Uterus (tissue), 3 donors: ENCODE measurements at regions not wholly inside any gene's neighbourhood (a gene's known extent, or its start where the extent isn't known, plus 50 kb on each side); places are given as distances from the start of the nearest gene placed in this dataset.
"Not testable (repeated sequence)": the region's sequence is repeated elsewhere in the genome, so short reads cannot be mapped to it uniquely, and the experiment has no call there.

ENCODE experiments used
- DNase-seq, 2 donors: peaks; one replicate each; pipeline ENCODE4 v3.0.0-alpha.2; 2019 to 2020
- H3K27ac ChIP-seq, 2 donors: fragments of 200-600 bp; sonication (generic); 1 replicate in 1 of 2; 2 replicates in 1 of 2; pipeline ENCODE4 v1.5.1; 2016 to 2018
- H3K27me3 ChIP-seq, 2 donors: fragments of 200-600 bp; sonication (generic); one replicate each; pipeline ENCODE4 v1.5.1; 2018 to 2019; ENCODE audit warnings: control low read depth in 1 of 2
- H3K36me3 ChIP-seq, 2 donors: fragments of 200-600 bp; sonication (generic); one replicate each; pipeline ENCODE4 v1.5.1; 2019; ENCODE audit warnings: control low read depth in 1 of 2
- H3K4me1 ChIP-seq, 2 donors: fragments of 200-600 bp; sonication (generic); one replicate each; pipeline ENCODE4 v1.5.1; 2018 to 2019; ENCODE audit warnings: control low read depth in 1 of 2
- H3K4me3 ChIP-seq, 2 donors: fragments of 200-600 bp; sonication (generic); 1 replicate in 1 of 2; 2 replicates in 1 of 2; pipeline ENCODE4 v1.5.1; 2018 to 2019; ENCODE audit warnings: mild to moderate bottlenecking in 1 of 2
- H3K9me3 ChIP-seq, 2 donors: fragments of 200-600 bp; sonication (generic); one replicate each; pipeline ENCODE4 v1.5.1; 2019; ENCODE audit warnings: control low read depth in 1 of 2
- CTCF ChIP-seq, 4 experiments: fragments of 200-600 bp in 2 of 4; fragments of 450-650 bp in 2 of 4; sonication (generic) in 2 of 4; IDR thresholded peaks; one replicate each; pipeline ENCODE4 v1.5.1; 2016 to 2019; ENCODE audit warnings: antibody characterized with exemption in 4 of 4, mild to moderate bottlenecking in 2 of 4, moderate library complexity in 1 of 4
- POLR2A ChIP-seq, 2 donors: fragments of 450-650 bp; IDR thresholded peaks; one replicate each; pipeline ENCODE4 v1.6.1; 2016; ENCODE audit warnings: antibody characterized with exemption in 2 of 2, mild to moderate bottlenecking in 1 of 2, moderate library complexity in 1 of 2
- intact Hi-C: fragments of 100-400 bp; cut with DNase I; formaldehyde crosslinking; loops from one replicate; pipeline ENCODE4 v1.15.1; 2023; ENCODE audit warnings: low total_unique reads
- donor health status: DM: yes; HTN: yes; CAD: no.

- TF ChIP-seq POLR2A (IDR thresholded peaks at IDR 0.05) (no peak), CTCF (IDR thresholded peaks at IDR 0.05) (no peak)
- no peaks in the 10 kb centered on the region for H3K9me3 ChIP-seq
- H3K4me3 ChIP-seq = no peak overlapping the region
- H3K4me1 ChIP-seq = no peaks in the 10 kb centered on the region
- DNase-seq = no peak
- no peaks in the 10 kb centered on the region for H3K36me3 ChIP-seq
- no peaks in the 10 kb centered on the region for H3K27me3 ChIP-seq
- no peak overlapping the region for H3K27ac ChIP-seq
- intact Hi-C loops = no loop called here
These were observed 235.2 kb upstream of the KRR1 start for GRCh38 chr12:75746621-75747020.

DNA sequence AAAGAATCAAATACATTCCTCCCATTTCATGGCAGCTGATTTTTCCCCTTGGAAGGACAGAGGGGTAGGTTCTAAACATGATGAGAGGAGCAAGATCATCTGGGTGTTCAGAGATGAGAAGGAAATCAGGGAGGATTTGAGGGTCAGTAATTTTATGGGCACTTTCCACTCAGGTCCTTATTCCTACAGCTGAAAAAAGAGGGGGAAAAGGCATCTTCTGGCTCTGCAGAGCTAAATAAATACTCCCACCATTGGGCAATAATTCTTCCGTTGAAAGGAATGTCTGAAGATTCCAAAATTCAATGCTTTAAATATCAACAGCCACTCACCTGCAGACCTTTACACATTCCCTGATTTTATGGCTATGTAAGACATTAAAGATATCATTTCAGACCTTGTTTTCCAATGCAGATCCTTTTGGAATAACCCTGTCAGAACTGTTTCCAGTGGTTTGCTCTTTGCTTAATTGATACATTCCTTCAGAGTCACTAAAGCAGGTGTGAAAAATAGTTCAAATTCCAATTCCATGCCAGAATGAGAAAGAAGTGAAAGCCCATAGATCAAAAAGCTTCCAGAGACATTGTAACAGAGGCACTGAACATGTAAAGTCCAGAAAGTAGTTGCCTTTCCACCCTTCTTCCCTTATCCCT lies 233.3 kb upstream of the KRR1 start:
- Histone ChIP-seq H3K36me3 (no peaks in the 10 kb centered on the region), H3K9me3 (no peaks in the 10 kb centered on the region), H3K4me3 (no peak overlapping the region), H3K4me1 (no peaks in the 10 kb centered on the region), H3K27me3 (no peaks in the 10 kb centered on the region), H3K27ac (no peak overlapping the region)
- no peak for DNase-seq
- intact Hi-C loops = no loop called here
- no peak for TF ChIP-seq CTCF (IDR thresholded peaks at IDR 0.05)
- TF ChIP-seq POLR2A (IDR thresholded peaks at IDR 0.05) = no peak

DNA sequence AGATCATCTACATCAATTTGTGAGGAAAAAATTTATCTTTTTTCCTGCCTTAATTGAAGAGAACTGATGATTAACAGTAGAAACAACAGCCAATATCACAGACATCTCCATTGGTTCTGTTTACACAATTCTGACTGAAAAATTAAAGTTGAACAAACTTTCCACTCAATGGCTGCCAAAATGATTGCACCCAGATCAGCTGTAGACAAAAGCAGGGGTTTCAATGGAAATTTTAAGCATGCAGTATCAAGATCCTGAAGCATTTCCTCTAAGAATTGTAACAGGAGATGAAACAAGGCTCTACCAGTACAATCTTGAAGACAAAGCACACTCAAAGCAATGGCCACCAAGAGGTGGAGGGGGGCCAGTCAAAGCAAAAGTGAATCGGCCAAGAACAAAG lies 231.6 kb upstream of the KRR1 start:
- Histone ChIP-seq H3K4me3 (no peak overlapping the region), H3K27me3 (no peaks in the 10 kb centered on the region), H3K36me3 (no peaks in the 10 kb centered on the region), H3K9me3 (no peaks in the 10 kb centered on the region), H3K27ac (no peak overlapping the region), H3K4me1 (no peaks in the 10 kb centered on the region)
- intact Hi-C loops = no loop called here
- TF ChIP-seq CTCF (IDR thresholded peaks at IDR 0.05) = no peak
- TF ChIP-seq POLR2A (IDR thresholded peaks at IDR 0.05) = no peak
- no peak for DNase-seq

DNA sequence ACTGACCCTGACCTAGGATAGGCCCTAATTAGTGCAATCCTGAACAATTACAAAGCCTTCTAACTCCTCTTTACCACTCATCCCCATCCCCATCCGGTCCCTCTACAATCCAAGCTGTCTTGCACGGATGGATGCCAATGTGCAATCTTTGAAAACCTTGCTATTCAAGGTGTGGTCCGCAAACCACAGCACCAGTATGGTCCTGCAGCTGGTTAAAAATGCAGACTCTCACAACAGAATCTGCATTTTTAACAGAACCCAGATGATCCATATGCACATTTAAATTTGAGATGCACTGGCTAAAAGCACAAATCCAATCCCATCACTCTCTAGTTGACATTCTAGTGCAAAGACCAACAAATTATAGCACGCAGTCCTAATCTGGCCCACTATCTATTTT lies 230.6 kb upstream of the KRR1 start:
- no peak for TF ChIP-seq CTCF (IDR thresholded peaks at IDR 0.05)
- TF ChIP-seq POLR2A (IDR thresholded peaks at IDR 0.05) = no peak
- H3K27me3 ChIP-seq = no peaks in the 10 kb centered on the region
- no peak for DNase-seq
- H3K9me3 ChIP-seq = no peaks in the 10 kb centered on the region
- no peak overlapping the region for H3K4me3 ChIP-seq
- no peaks in the 10 kb centered on the region for H3K36me3 ChIP-seq
- no peak overlapping the region for H3K27ac ChIP-seq
- intact Hi-C loops = no loop called here
- no peaks in the 10 kb centered on the region for H3K4me1 ChIP-seq

GRCh38 chr12:75739912-75740311 lies 228.5 kb upstream of the KRR1 start:
- H3K4me1 ChIP-seq = no peaks in the 10 kb centered on the region
- intact Hi-C loops = no loop called here
- H3K27ac ChIP-seq = no peak overlapping the region
- no peaks in the 10 kb centered on the region for H3K36me3 ChIP-seq
- no peak for DNase-seq
- H3K9me3 ChIP-seq = no peaks in the 10 kb centered on the region
- TF ChIP-seq CTCF (IDR thresholded peaks at IDR 0.05) (no peak), POLR2A (IDR thresholded peaks at IDR 0.05) (no peak)
- H3K27me3 ChIP-seq = no peaks in the 10 kb centered on the region
- H3K4me3 ChIP-seq = no peak overlapping the region

DNA sequence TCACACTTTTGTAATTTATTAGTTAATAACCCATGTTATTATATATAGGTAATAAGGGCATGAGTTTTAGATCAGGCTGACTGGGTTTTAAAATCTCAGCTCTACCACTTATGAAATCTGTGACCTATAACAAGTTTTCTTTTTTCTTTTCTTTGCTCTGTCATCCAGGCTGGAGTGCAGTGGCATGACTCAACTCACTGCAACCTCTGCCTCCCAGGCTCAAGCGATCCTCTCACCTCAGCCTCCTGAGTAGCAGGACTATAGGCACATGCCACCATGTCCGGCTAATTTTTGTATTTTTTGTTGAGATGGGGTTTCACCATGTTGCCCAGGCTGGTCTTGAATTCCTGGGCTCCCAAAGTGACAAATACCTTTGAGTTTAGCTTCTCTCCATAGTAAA lies 227.7 kb upstream of the KRR1 start:
- DNase-seq, intact Hi-C loops, H3K36me3 ChIP-seq, H3K4me3 ChIP-seq, H3K4me1 ChIP-seq, H3K27me3 ChIP-seq, H3K27ac ChIP-seq, H3K9me3 ChIP-seq: not testable (repeated sequence)
